ENCODE measurements at regions not wholly inside any gene's neighbourhood (a gene's known extent, or its start where the extent isn't known, plus 50 kb on each side); places are given as distances from the start of the nearest gene placed in this dataset.
"Not testable (repeated sequence)": the region's sequence is repeated elsewhere in the genome, so short reads cannot be mapped to it uniquely, and the experiment has no call there.

DNA sequence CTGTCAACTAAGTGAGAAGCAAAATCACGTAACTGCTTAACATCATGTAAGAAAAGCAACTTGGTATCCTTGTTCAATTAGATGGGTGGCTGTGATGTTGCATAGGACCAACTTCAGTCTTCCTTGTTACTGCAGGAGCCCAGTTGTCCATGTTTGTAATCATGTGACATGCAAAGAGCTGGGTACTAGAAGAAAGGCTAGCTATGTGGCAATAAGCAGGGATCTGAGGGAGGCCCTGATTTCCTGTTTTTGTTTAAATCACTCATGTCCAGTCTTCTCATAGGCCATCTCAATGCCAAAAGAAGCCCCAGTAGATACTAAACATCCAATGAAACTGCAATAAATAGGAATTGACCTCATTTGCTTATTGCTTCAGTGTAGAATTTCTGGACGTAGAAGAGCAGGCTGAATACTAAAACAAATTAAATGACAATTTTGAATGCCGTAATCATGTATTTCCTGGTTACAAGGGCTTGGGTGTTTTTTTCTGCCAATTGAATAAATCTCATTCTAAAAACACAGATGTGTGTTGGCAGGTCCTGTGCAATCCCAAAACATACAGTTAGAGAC lies 140.8 kb upstream of the ARHGAP20 start:
- Histone ChIP-seq H3K9me3 (ENCODE audit: control insufficient read depth, insufficient read depth, low read length) (no peaks in the 10 kb centered on the region), H3K27me3 (ENCODE audit: control insufficient read depth, insufficient read depth, low read length) (no peaks in the 10 kb centered on the region), H3K4me3 (ENCODE audit: low read depth, low read length) (no peak overlapping the region), H3K27ac (ENCODE audit: low read depth, low read length) (no peak overlapping the region)
- ChIA-PET CTCF (no interaction called here), POLR2A (interaction anchor here (0.6 kb wide), 1 partner anchor 845 kb away, joined by 4 read pairs; no protein-coding TSS in a partner anchor)
- no peak for DNase-seq (ENCODE audit: low read depth, low spot score)
- no peak for TF ChIP-seq CTCF (IDR thresholded peaks at IDR 0.05; ENCODE audit: low read depth, low read length)

- POLR2A ChIA-PET: no interaction called here
These were observed 138.6 kb upstream of the ARHGAP20 start for GRCh38 chr11:110850846-110851245.

GRCh38 chr11:110843053-110843452 lies 130.8 kb upstream of the ARHGAP20 start:
- H3K27ac ChIP-seq (ENCODE audit: low read depth, low read length); DNase-seq (ENCODE audit: low read depth, low spot score); H3K9me3 ChIP-seq (ENCODE audit: control insufficient read depth, insufficient read depth, low read length); POLR2A ChIA-PET; CTCF ChIA-PET; H3K4me3 ChIP-seq (ENCODE audit: low read depth, low read length); H3K27me3 ChIP-seq (ENCODE audit: control insufficient read depth, insufficient read depth, low read length): not testable (repeated sequence)

More at GRCh38 chr11:110850846-110851245, 138.6 kb upstream of the ARHGAP20 start:
- no peak for DNase-seq (ENCODE audit: low read depth, low spot score)
- TF ChIP-seq CTCF (IDR thresholded peaks at IDR 0.05; ENCODE audit: low read depth, low read length): no peak
- CTCF ChIA-PET: no interaction called here
- Histone ChIP-seq H3K9me3 (ENCODE audit: control insufficient read depth, insufficient read depth, low read length) (no peaks in the 10 kb centered on the region), H3K4me3 (ENCODE audit: low read depth, low read length) (no peak overlapping the region), H3K27ac (ENCODE audit: low read depth, low read length) (no peak overlapping the region), H3K27me3 (ENCODE audit: control insufficient read depth, insufficient read depth, low read length) (no peaks in the 10 kb centered on the region)

DNA sequence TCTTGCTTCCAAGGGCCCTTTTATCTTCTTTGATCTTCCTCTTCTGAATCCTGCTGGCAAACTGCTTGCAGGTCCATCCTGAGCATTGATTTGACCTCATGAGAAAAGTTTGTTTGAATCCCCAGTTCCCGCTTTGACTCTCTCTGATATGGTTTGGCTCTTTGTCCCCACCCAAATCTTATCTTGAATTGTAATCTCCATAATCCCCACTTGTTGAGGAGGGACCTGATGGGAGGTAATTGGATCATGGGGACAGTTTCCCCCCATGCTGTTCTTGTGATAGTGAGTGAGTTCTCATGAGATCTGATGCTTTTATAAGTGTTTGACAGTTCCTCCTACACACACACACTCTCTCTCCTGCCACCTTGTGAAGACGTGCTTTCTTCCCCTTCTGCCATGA lies 126.6 kb upstream of the ARHGAP20 start:
- H3K9me3 ChIP-seq (ENCODE audit: control insufficient read depth, insufficient read depth, low read length): no peaks in the 10 kb centered on the region
- H3K4me3 ChIP-seq (ENCODE audit: low read depth, low read length): no peak overlapping the region
- ChIA-PET POLR2A (no interaction called here), CTCF (no interaction called here)
- H3K27me3 ChIP-seq (ENCODE audit: control insufficient read depth, insufficient read depth, low read length): no peaks in the 10 kb centered on the region
- DNase-seq (ENCODE audit: low read depth, low spot score): no peak
- TF ChIP-seq CTCF (IDR thresholded peaks at IDR 0.05; ENCODE audit: low read depth, low read length): no peak
- H3K27ac ChIP-seq (ENCODE audit: low read depth, low read length): no peak overlapping the region

DNA sequence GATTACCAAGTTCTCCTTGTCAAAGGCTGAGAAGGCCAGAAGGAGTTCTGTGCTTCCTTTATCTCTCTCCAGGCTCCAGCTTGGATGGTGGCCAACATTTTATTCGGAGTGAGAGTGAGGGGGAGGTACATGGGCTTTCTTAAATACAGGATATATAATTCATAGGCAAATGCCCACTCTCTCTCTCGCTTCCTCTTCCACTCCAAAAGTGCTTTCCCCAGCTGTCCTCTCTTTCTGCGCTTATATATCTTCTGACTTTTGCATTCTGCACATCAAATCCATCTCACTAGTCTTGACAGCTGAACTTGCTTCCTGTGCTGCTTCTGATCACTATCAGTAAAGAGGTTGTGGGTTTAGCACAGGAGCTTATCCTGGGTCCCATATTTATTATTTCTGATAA lies 125.4 kb upstream of the ARHGAP20 start:
- no peaks in the 10 kb centered on the region for H3K9me3 ChIP-seq (ENCODE audit: control insufficient read depth, insufficient read depth, low read length)
- no peak overlapping the region for H3K4me3 ChIP-seq (ENCODE audit: low read depth, low read length)
- POLR2A ChIA-PET: no interaction called here
- no peaks in the 10 kb centered on the region for H3K27me3 ChIP-seq (ENCODE audit: control insufficient read depth, insufficient read depth, low read length)
- TF ChIP-seq CTCF (IDR thresholded peaks at IDR 0.05; ENCODE audit: low read depth, low read length): no peak
- CTCF ChIA-PET: no interaction called here
- H3K27ac ChIP-seq (ENCODE audit: low read depth, low read length): no peak overlapping the region
- DNase-seq (ENCODE audit: low read depth, low spot score): no peak

- no peak overlapping the region for H3K4me3 ChIP-seq (ENCODE audit: low read depth, low read length)
- H3K27me3 ChIP-seq (ENCODE audit: control insufficient read depth, insufficient read depth, low read length): no peaks in the 10 kb centered on the region
- CTCF ChIA-PET: no interaction called here
- TF ChIP-seq CTCF (IDR thresholded peaks at IDR 0.05; ENCODE audit: low read depth, low read length): no peak
- POLR2A ChIA-PET: no interaction called here
- DNase-seq (ENCODE audit: low read depth, low spot score): no peak
- H3K9me3 ChIP-seq (ENCODE audit: control insufficient read depth, insufficient read depth, low read length): no peaks in the 10 kb centered on the region
- H3K27ac ChIP-seq (ENCODE audit: low read depth, low read length): no peak overlapping the region
These were observed 122.9 kb upstream of the ARHGAP20 start for GRCh38 chr11:110835106-110835505.
